CD4-positive, alpha-beta T cell treated with Interleukin-17A for 4 hours (primary cell): ENCODE measurements at regions not wholly inside any gene's neighbourhood (a gene's known extent, or its start where the extent isn't known, plus 50 kb on each side); places are given as distances from the start of the nearest gene placed in this dataset.
"Not testable (repeated sequence)": the region's sequence is repeated elsewhere in the genome, so short reads cannot be mapped to it uniquely, and the experiment has no call there.

Source experiments
- DNase-seq: peaks from one replicate; pipeline ENCODE4 v3.0.0-alpha.2; 2020; ENCODE audit warnings: mixed read lengths

DNA sequence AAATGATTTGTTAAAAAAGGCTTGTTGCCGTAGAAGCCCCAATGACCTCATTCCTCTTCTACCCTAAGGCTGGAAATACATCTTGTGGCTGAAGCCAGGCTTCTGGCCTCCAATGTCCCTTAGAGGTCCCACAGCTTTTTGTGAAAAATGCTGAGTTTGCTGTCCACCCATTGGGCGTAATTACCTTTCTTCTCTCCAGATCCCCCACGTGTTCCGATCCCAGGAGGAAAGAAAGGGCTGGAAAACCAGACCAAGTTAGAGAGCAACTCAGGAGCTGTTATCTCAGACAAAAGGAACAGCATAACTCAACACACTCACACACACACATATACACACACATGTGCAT lies 154.2 kb downstream of the MIAT start:
- no peak for DNase-seq

GRCh38 chr22:26812731-26813130 lies 155.3 kb downstream of the MIAT start:
- no peak for DNase-seq

DNA sequence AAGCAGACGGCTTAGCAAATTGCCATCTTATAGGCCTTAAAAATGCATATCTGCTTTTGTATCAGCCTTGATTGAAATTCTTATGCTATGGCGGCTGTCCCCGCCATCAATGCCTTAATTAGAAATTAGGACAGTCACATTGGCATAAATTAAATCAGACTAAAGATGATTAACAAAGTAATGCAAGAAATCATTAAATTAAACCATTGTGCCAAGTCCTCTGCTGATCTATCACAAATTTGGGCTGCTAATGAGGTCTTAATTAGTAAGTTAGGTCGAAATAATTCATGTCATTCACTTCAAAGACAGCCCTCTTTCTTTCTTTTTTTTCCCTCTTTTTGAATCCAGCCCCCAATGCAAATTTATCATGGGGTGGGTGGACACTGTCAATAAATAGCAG lies 159.3 kb downstream of the MIAT start:
- no peak for DNase-seq

DNA sequence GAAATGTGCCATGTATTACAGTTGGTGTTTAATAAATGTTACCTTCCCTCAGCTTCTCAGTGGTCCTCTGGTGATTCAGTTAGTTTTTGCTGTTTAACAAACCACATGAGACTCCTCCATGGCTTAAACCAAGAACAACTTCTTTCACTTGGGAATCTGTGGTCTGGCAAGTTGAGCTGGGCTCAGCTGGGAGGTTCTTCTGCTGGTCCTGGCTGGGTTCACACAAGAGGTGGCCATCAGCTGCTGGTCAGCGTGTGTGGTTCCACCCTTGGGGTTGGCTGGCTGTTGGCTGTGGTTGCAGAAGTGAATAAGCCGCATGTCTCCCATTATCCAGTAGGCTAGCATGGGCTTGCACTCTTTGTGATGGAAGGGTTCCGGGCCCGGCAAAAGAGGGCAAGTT lies 160.5 kb downstream of the MIAT start:
- DNase-seq: no peak

GRCh38 chr22:26821854-26822253 lies 164.5 kb downstream of the MIAT start:
- no peak for DNase-seq

- DNase-seq: no peak
Measured at GRCh38 chr22:26822313-26822712, 164.9 kb downstream of the MIAT start.

DNA sequence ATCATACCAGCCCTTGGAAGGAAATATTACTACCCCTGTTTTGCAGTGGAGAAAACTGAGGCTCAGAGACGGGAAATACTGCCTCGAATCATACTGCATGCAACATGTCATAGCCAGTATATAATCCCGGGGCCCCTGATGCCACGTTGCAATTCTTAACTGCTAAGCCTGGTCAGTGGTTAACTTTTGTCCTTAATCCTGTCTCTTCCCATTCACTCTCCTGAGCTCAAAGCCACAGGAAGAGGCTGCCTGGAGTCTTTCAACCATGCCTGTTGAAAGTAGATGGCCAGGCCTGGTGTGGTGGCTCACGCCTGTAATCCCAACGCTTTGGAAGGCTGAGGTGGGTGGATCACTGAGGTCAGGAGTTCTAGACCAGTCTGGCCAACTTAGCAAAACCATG lies 166.6 kb downstream of the MIAT start:
- DNase-seq: no peak

DNA sequence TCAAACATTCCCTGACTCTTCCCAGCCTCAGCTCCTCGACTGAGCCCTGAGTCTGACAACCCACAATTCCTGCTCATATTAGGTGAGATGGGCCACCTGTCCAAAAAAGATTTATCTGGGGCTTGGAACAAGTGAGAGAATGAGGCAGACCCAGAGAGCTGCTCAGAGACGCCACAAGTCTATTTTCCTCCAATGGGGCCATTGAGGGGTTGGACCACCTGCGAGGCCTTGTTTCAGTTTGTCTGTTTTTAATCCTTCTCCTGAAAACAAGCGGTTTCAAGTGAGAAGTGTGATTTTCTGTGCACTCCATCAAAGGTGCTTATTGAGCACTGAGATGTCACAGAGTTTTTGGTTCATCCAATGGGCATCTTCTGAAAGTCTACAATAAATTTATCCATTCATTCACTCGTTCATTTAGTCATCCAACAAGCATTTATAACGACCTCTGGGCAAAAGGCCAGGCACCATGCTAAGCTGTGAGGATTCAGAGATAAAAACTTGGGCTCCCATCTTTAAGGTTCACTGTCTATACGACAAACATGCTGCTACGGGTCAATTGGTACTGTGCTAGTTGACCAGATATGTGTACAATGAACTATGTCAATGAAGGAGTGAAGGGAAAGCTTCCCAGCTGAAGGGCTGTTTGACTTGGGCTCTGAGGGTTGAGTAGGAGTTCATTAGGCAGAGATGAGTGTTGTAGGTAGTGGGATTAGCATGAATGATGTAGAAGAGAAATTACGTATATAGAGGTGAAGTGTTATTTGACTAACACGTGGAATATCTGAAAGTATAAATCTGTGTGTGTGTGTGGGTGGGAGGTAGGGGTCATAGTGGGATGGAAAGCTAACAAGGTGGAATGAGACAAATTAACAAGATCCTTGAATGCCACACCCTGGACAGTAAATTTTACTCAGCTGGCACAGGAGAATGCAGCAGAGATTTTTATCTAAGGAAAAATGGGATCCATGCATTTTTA lies 168.9 kb downstream of the MIAT start:
- no peak for DNase-seq

DNA sequence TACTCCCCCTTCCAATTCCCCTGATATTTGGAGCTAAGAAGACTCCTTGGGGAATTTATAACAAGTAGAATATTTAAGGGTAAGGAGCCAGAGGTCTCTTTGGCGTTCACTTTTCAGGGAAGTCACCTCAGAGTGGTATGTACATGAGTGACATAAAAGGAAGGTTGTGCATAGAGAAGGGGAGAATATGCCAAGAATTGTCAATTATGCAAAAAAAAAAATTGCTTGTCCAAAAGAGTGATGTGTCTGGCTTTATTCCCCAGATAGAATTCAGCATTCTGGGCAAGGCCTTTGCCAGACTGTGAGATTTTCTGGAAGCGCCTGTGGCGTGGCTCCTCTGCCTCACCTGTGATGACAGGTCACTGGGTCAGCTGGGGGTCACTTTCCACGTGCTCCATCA lies 170.2 kb downstream of the MIAT start:
- no peak for DNase-seq

- DNase-seq: no peak
Measured at GRCh38 chr22:26828311-26828710, 170.9 kb downstream of the MIAT start.

GRCh38 chr22:26830837-26831236 lies 173.4 kb downstream of the MIAT start:
- no peak for DNase-seq

- DNase-seq: no peak
Measured at GRCh38 chr22:26835023-26835422, 177.6 kb downstream of the MIAT start.

- DNase-seq: peak; percentile 45
Measured at GRCh38 chr22:26835929-26836528, 178.6 kb downstream of the MIAT start.

DNA sequence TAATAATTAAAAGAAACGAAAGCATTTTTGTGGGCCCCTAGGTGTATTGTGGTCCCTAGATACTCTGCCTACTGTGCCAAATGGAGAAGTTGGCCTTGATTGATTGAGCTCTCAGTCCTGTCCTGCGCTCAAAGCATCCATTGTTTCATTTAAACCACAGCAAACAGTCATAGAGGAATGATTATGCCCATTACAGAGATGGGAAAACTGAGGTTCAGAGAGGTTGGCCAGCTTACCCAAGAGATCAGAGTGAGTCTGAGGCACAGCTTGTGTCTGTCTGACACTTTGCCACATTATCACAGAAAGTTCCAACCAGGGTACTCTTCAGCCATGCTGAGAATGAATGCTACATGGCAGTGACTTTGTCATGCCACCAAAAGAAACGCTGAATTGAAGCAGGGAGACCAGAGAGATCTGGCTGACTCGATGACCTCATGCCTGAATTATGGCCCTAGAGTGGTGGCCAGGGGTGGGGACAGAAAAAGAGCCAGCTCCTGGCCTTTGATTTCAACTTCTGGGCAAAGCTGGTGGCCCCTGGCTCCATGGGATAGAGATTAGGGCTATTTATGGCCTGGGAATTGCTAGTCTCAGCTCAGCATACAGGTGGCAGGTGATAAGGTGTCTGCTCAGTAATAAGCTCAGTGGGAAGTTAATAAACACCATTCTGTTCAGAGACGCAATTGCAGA lies 180.5 kb downstream of the MIAT start:
- DNase-seq: no peak

DNA sequence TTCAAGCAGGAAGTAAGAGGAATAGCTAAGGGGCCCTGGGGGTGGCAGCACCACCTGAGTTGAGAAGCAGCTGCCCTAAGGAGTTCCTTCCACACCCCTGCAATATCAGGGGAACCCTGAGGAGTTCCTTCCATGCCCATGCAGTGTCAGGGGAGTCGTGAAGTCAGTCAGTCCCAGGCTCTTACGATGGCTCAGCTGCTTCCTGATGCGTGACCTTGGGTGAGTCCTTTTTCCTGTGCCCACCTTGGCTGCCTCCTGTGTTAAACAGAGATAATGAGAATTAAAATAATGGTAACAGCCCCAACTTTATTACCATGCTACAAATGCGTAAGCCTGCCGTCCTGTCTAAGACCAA lies 181.1 kb downstream of the MIAT start:
- DNase-seq: no peak

- DNase-seq: no peak
Measured at GRCh38 chr22:26839216-26839615, 181.8 kb downstream of the MIAT start.

GRCh38 chr22:26840770-26841169 lies 183.4 kb downstream of the MIAT start:
- not testable (repeated sequence) for DNase-seq

- no peak for DNase-seq
Measured at GRCh38 chr22:26842103-26842502, 184.7 kb downstream of the MIAT start.

- no peak for DNase-seq
Measured at GRCh38 chr22:26845021-26845743, 187.8 kb downstream of the MIAT start.

- DNase-seq: no peak
Measured at GRCh38 chr22:26846076-26846475, 188.7 kb downstream of the MIAT start.

- DNase-seq: no peak
Measured at GRCh38 chr22:26846645-26847044, 189.3 kb downstream of the MIAT start.

DNA sequence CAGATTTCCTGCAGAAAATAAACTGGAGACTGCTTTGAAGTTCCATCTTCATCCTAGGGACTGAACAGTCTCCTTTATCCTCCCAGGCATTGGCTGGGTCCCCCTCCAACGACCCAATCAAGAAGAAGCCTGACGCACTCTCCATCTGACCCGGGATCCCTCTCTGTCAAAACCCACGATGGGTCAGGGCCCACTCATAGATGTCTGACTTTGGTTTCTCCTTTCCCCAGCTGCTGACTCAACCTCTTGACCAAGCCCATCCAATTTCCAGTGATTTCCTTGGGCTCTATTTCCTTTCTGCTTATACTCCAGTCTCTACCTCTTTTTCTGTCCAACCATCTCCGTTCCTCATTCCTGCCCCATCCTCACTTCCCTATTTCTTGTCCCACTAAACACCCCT lies 189.7 kb downstream of the MIAT start:
- DNase-seq: no peak

GRCh38 chr22:26847816-26848215 lies 190.4 kb downstream of the MIAT start:
- DNase-seq: no peak
